ENCODE measurements at regions not wholly inside any gene's neighbourhood (a gene's known extent, or its start where the extent isn't known, plus 50 kb on each side); places are given as distances from the start of the nearest gene placed in this dataset.
"Not testable (repeated sequence)": the region's sequence is repeated elsewhere in the genome, so short reads cannot be mapped to it uniquely, and the experiment has no call there.

DNA sequence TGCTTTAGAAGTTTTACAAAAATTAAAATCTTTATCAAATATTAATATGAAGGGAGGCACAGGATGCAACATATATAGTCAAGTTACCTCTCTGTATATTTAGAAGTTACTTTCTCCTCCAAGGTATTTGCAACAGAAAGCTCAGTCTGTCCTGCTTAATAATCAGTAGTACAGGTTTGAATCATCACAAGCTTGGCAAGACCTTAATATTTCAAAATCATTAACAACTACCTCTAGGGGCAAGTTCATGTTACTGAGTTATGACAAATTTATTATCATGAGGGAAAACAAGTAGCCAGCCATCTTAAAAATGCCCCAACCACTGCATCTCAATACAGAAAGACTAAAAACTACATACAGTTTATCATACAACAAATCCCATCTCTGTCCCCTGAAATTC, 116.0 kb downstream of the PMAIP1 start:
- not testable (repeated sequence) for DNase-seq (ENCODE audit: low read depth)

DNA sequence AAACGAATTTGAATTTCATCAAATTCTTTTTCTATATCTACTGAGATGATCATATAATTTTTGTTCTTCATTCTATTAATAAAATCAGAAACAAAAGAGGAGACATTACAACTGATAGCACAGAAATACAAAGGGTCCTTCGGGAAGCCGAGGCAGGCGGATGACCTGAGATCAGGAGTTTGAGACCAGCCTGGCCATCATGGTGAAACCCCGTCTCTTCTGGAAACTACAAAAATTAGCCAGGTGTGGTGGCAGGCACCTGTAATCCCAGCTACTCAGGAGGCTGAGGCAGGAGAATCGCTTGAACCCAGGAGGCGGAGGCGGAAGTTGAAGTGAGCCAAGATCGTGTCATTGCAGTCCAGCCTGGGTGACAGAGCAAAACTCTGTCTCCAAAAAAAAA, 113.4 kb downstream of the PMAIP1 start:
- DNase-seq (ENCODE audit: low read depth) = not testable (repeated sequence)

GRCh38 chr18:60010984-60011383, 111.2 kb downstream of the PMAIP1 start:
- DNase-seq (ENCODE audit: low read depth) = no peak

DNA sequence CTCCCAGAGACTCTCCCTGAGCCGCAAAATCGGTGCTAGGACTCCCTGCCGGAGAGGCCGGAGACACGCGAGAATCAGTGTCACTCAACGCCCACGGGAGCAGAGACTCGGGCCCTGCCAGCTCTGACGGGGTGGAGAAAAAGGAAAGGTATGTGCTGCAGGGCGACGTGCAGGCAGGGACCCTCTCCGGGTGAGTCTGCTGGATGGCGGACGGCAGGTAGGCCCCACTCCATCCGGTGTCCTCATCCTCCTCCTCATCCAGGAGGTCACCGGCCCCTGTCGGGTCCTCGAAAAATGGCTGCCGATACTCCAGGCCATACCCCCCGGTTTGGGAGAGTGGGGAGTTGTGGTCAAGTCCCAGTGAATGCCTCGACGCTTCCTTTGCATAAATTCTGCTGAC, 110.7 kb downstream of the PMAIP1 start:
- no peak for DNase-seq (ENCODE audit: low read depth)

DNA sequence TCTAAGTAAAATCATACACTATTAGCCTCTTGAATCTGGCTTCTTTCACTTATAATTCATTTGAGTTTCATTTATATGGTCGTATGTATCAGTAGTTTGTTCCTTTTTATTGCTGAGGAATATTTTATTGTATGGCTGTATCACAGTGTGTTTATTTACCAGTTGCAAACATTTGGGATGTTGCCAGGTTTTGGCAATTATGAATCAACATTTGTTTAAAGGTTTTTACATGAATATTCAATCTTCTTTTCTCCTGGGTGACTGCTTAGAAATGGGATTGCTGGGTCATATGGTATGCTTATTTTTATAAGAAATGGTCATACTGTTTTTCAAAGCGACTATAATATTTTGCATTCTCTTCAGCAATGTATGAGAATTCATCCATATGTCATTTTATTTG, 107.9 kb downstream of the PMAIP1 start:
- DNase-seq (ENCODE audit: low read depth) = no peak

GRCh38 chr18:60003610-60004185, 103.9 kb downstream of the PMAIP1 start:
- no peak for DNase-seq (ENCODE audit: low read depth)

DNA sequence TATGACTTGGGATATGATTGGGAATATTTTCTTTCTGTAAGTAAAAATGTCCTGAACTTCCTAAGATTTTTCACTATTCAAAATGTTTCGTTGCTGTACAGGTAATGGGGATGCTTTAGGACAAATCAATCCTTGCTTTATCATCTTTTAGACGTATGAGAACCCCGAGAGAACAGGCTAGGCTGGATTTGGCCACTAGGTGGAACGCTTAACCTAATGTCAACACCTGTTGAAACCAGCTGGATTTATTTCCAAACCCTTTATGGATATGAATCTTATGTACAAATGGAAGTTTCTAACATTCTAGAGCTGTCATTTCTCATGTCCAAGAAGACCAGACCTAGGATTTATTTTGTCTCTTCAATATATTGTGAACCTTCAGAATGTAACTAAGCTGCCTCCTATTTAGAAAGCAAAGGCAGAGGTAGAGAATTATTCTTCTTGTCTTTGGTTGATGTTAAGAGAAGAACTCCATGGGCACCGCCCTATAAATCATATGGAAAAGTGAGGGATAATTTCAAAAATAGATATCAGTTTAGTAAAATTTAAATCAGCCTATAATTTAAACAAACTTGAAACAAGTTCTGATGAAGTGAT, 96.7 kb downstream of the PMAIP1 start:
- DNase-seq (ENCODE audit: low read depth) = no peak

- no peak for DNase-seq (ENCODE audit: low read depth)
Measured at GRCh38 chr18:59994357-59994756, 94.6 kb downstream of the PMAIP1 start.

DNA sequence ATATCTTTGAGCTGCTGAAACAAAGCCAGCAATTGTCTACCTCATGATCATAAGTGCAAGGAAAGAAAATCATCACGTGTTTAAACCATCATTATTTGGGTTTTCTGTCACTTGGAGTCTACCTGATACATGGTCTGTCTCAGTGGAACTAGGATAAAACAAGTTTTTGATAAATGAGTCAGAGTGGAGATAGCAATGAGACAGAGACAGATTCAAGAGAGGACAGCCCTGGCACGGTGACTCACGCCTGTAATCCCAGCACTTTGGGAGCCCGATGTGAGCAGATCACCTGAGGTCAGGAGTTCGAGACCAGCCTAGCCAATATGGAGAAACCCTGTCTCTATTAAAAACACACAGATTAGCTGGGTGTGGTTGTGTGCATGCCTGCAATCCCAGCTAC, 93.8 kb downstream of the PMAIP1 start:
- no peak for DNase-seq (ENCODE audit: low read depth)

DNA sequence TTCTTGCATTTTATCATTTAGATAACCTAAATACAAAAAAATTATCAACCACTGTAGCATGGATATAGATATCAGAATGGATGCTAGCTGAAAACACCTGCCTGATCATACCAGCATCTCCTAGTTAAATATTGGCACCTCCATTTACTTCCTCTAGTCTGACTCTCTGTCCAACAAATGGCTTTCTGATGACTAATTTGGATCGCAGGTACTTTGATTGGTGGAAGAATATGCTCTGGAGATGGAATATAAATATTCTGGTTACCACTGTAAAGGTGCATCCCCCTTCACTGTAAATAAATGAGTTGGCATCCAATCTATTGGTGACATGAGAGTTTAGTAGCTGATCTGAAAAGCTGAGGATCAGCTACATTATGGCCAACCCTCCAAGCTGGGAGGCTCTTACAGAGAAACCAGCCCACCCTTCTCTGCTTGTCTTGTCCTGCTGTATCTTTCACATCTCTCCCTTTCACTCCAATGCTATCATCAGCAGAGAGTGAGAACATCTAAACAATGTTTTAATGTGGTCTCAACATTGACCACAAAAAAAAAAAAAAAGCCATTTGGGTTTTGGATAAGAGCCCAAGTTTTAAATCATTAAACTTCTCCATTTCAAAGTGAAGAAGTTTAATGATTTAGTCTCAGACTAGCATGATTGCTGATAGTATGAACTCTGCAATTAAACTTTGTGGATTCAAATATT, 90.5 kb downstream of the PMAIP1 start:
- no peak for DNase-seq (ENCODE audit: low read depth)

GRCh38 chr18:59988098-59988706, 88.4 kb downstream of the PMAIP1 start:
- DNase-seq (ENCODE audit: low read depth) = peak; percentile 8

DNA sequence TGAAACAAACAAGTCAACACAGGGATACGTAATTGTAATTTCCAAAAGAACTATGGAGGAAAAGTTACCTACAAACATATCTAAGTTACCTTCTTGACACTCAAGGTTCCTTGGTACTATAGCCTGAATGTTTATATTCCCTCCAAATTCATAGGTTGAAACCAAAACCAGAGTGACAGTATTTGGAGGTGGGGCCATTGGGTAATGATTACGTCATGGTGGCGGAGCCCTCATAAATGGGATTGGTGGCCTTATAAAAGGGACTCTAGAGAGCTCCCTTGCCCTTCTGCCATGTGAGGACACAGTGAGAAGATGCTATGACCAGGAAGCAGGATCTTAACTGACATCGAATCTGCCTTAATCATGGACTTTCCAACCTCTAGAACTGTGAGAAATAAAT, 87.3 kb downstream of the PMAIP1 start:
- no peak for DNase-seq (ENCODE audit: low read depth)

DNA sequence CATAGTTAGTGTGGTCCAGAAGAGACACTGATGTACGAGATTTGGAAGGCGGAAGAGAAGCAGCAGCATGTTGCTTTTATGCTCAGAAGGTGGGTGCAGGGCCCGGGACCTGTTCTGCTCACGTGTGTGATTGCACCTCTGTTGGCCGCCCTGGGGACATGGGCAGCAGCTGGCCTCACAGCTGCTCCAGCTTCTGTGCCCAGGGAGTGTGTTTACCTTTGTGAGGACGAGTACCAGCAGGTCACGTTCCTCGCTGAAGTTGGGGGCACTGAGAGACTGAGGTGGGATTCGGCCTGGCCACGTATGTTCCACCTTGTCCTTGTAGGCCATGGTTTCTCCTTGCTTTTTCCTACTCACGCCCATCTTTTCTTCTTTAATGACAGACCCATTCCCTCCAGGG, 86.3 kb downstream of the PMAIP1 start:
- DNase-seq (ENCODE audit: low read depth) = no peak

- no peak for DNase-seq (ENCODE audit: low read depth)
Measured at GRCh38 chr18:59985289-59985688, 85.5 kb downstream of the PMAIP1 start.

- no peak for DNase-seq (ENCODE audit: low read depth)
Measured at GRCh38 chr18:59983506-59983905, 83.7 kb downstream of the PMAIP1 start.

GRCh38 chr18:59980188-59980637, 80.4 kb downstream of the PMAIP1 start:
- no peak for DNase-seq (ENCODE audit: low read depth)

GRCh38 chr18:59971871-59972428, 72.2 kb downstream of the PMAIP1 start:
- DNase-seq (ENCODE audit: low read depth) = no peak

DNA sequence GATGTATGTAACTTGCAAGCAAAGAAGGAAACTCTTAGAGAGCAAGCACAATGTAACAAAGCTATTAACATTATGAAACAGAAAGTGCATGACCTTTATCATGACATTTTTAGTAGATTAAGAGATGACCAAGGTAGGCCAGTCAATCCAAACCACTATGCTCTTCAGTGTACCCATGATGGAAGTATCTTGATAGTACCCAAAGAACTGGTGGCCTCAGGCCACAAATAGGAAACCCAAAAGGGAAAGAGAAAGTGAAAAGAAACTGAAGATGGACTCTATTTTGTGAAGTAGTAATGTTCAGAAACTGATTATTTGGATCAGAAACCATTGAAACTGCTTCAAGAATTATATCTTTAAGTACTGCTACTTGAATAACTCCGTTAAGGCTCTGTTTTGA, 71.3 kb downstream of the PMAIP1 start:
- DNase-seq (ENCODE audit: low read depth) = not testable (repeated sequence)

GRCh38 chr18:59969477-59970028, 69.8 kb downstream of the PMAIP1 start:
- not testable (repeated sequence) for DNase-seq (ENCODE audit: low read depth)

GRCh38 chr18:59968583-59968982, 68.8 kb downstream of the PMAIP1 start:
- no peak for DNase-seq (ENCODE audit: low read depth)

- DNase-seq (ENCODE audit: low read depth) = no peak
Measured at GRCh38 chr18:59967878-59968277, 68.1 kb downstream of the PMAIP1 start.

GRCh38 chr18:59966913-59967312, 67.1 kb downstream of the PMAIP1 start:
- no peak for DNase-seq (ENCODE audit: low read depth)

DNA sequence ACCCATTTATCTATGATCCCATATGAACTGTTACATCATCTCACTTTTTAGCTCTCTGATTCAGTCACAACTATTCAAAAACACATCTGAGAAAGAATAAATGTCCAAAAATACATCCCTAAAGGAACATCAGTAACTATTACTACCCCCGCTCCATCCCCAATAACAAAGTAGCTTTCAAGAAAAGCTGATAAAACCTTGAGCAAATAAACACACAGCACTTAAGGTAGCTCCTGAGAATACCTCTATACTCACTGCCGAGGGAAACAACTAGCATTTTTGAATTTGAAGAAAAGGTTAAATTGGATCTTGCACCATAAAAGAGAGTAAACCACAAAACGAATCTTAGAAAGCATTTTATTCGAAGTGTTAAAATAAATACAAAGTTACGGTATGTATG, 63.4 kb downstream of the PMAIP1 start:
- DNase-seq (ENCODE audit: low read depth) = no peak

Measured in stimulated activated CD8-positive, alpha-beta memory T cell treated with anti-CD3 and anti-CD28 coated beads, Interleukin-15, amount 100 ng/mL, for 1 hour (primary cell).